Body of pancreas (tissue), 4 donors: ENCODE measurements at regions not wholly inside any gene's neighbourhood (a gene's known extent, or its start where the extent isn't known, plus 50 kb on each side); places are given as distances from the start of the nearest gene placed in this dataset.
A peak's percentile ranks its signal among the peaks of the same experiment; 100 is the strongest.

ENCODE experiments used
- ATAC-seq: fragments of 150-250 bp; one replicate; pipeline ENCODE4 v1.9.1; 2016
- DNase-seq, 4 donors: peaks; one replicate each; pipeline ENCODE4 v3.0.0-alpha.2; 2019
- H3K27ac ChIP-seq, 4 donors: fragments of 200-600 bp; sonication (generic); 1 replicate in 3 of 4; 2 replicates in 1 of 4; pipeline versions ENCODE4 v1.5.1 to v1.6.1; 2016 to 2019; ENCODE audit warnings: mild to moderate bottlenecking in 1 of 4, mixed read lengths in 1 of 4, moderate library complexity in 1 of 4
- H3K27me3 ChIP-seq, 2 donors: fragments of 200-600 bp; sonication (generic); one replicate each; pipeline ENCODE4 v1.6.0; 2016; ENCODE audit warnings: mild to moderate bottlenecking in 1 of 2
- H3K36me3 ChIP-seq, 2 donors: fragments of 200-600 bp; sonication (generic); replicated peaks in 1 of 2; 2 replicates each; pipeline ENCODE4 v1.5.1; 2016; ENCODE audit warnings: low read depth in 2 of 2; ENCODE audit not compliant: insufficient read depth in 1 of 2
- H3K4me1 ChIP-seq: fragments of 200-600 bp; sonication (generic); one replicate; pipeline ENCODE4 v1.6.0; 2016
- H3K4me3 ChIP-seq, 2 donors: fragments of 200-600 bp; sonication (generic); 1 replicate in 1 of 2; 2 replicates in 1 of 2; pipeline ENCODE4 v1.5.1; 2016 to 2019
- H3K9me3 ChIP-seq, 3 donors: fragments of 200-600 bp; sonication (generic); 1 replicate in 2 of 3; 2 replicates in 1 of 3; pipeline ENCODE4 v1.5.1; 2016
- POLR2A ChIP-seq, 3 donors: fragments of 450-650 bp; IDR thresholded peaks; one replicate each; pipeline ENCODE4 v1.6.1; 2016; ENCODE audit warnings: antibody characterized with exemption in 3 of 3, mild to moderate bottlenecking in 2 of 3
- WGBS, 2 donors: methylation state at CpG; one replicate each; pipeline ENCODE4 v1.1.5; 2017; 5-methylcytosine and 5-hydroxymethylcytosine counted together
- intact Hi-C: fragments of 100-400 bp; cut with DNase I; formaldehyde crosslinking; loops from one replicate; pipeline ENCODE4 v1.15.1; 2023
- TF ChIP-seq, protein P1 (sequence below), 7 experiments: fragments of 450-650 bp in 4 of 7; fragments of 200-600 bp in 3 of 7; sonication (generic) in 3 of 7; IDR thresholded peaks; one replicate each; pipeline ENCODE4 v1.5.1; 2016 to 2019; ENCODE audit warnings: antibody characterized with exemption in 7 of 7

DNA sequence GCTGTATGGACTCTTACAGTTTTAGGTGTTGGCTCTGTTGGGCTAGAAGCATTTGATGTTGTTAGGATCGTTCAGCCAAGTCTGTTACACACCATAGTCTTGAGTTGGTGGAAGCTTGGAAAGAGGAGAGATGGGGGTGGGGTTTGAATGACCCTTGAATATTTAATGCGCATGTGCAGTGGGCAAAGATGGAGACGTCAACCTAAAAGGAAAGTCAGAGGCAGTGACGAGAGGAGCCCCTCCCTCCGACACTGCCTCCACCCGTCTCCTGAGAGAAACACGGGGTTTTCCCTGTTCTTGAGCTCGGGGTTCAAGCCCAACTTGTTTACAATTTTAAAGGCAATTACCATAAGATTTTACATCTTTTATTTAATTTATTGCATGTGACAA lies 311.4 kb downstream of the SHQ1 start:
- intact Hi-C loops = no loop called here
- no peak for TF ChIP-seq POLR2A (IDR thresholded peaks at IDR 0.05)
- TF ChIP-seq, protein P1, sequence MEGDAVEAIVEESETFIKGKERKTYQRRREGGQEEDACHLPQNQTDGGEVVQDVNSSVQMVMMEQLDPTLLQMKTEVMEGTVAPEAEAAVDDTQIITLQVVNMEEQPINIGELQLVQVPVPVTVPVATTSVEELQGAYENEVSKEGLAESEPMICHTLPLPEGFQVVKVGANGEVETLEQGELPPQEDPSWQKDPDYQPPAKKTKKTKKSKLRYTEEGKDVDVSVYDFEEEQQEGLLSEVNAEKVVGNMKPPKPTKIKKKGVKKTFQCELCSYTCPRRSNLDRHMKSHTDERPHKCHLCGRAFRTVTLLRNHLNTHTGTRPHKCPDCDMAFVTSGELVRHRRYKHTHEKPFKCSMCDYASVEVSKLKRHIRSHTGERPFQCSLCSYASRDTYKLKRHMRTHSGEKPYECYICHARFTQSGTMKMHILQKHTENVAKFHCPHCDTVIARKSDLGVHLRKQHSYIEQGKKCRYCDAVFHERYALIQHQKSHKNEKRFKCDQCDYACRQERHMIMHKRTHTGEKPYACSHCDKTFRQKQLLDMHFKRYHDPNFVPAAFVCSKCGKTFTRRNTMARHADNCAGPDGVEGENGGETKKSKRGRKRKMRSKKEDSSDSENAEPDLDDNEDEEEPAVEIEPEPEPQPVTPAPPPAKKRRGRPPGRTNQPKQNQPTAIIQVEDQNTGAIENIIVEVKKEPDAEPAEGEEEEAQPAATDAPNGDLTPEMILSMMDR (IDR thresholded peaks at IDR 0.05) = no peak
- DNase-seq (no peak), ATAC-seq (no peak)
- 81 to 87% methylated on average over 8 of the region's 8 CpGs for WGBS, 2 donors
- Histone ChIP-seq H3K4me3 (no peak overlapping the region), H3K36me3 (no peaks in the 10 kb centered on the region), H3K9me3 (no peaks in the 10 kb centered on the region), H3K4me1 (no peaks in the 10 kb centered on the region), H3K27ac (no peak overlapping the region), H3K27me3 (no peaks in the 10 kb centered on the region)

DNA sequence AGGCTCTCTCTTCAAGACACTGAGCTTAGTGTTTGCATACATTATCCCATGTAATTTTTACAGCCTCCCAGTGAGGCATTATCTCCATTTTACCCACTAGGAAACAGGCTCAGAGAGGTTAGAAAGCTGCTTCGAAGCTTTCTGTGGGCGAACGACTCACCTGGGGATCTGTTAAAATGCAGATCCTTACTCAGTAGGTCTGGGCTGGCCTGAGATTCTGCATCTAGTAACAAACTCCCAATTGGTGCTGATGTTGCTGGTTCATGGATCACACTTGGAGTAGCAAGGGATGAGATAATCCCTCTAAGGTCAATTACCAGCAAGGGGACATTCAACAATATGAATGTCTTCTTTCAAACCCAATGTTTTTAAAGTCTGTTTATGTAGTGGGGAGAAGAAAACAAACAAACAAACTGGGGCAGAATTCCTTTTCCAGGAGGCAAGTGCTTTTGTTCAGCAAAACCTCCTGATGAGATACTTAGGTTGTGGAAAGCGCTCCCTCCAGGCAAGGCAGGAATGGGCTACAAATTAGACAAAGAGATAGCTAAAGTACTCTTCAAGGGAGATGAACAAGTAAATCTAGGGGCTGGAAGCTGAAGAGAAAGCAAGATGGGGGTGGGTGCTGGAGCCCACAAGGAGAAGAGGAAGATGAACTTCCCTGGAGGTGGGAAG lies 311.9 kb downstream of the SHQ1 start:
- Histone ChIP-seq H3K36me3 (no peaks in the 10 kb centered on the region), H3K4me3 (no peak overlapping the region), H3K27me3 (no peaks in the 10 kb centered on the region), H3K9me3 (no peaks in the 10 kb centered on the region), H3K4me1 (no peaks in the 10 kb centered on the region), H3K27ac (no peak overlapping the region)
- WGBS, 2 donors = 88 to 95% methylated on average over 4 of the region's 4 CpGs
- TF ChIP-seq, protein P1 (IDR thresholded peaks at IDR 0.05) = no peak
- no peak for TF ChIP-seq POLR2A (IDR thresholded peaks at IDR 0.05)
- DNase-seq (no peak), ATAC-seq (no peak)
- intact Hi-C loops = no loop called here

DNA sequence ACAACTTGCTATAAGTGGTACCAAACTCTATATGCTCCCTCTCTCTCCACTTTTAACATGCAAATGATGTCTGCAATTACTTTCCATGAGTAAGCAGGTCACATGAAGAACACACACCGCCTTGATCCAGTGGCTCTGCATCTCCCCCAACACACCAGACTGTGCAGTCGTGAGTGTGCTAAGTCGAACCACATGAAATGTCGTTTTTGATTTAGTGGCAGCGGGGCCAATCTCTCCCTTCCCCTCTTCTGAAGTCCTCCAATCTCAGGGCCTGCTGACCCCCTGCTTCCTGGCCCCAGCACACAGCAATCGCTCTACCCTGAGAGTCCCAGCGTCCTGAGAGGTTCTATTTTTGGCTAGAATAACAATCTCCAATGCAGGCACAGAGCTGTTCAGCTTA lies 312.5 kb downstream of the SHQ1 start:
- ATAC-seq = no peak
- no peak for DNase-seq
- no peaks in the 10 kb centered on the region for H3K9me3 ChIP-seq
- TF ChIP-seq, protein P1 (IDR thresholded peaks at IDR 0.05) = no peak
- no peak for TF ChIP-seq POLR2A (IDR thresholded peaks at IDR 0.05)
- WGBS, 2 donors = 62 to 71% methylated on average over 7 of the region's 7 CpGs
- intact Hi-C loops = no loop called here
- no peak overlapping the region for H3K4me3 ChIP-seq
- no peaks in the 10 kb centered on the region for H3K27me3 ChIP-seq
- no peaks in the 10 kb centered on the region for H3K36me3 ChIP-seq
- no peaks in the 10 kb centered on the region for H3K4me1 ChIP-seq
- H3K27ac ChIP-seq = no peak overlapping the region

DNA sequence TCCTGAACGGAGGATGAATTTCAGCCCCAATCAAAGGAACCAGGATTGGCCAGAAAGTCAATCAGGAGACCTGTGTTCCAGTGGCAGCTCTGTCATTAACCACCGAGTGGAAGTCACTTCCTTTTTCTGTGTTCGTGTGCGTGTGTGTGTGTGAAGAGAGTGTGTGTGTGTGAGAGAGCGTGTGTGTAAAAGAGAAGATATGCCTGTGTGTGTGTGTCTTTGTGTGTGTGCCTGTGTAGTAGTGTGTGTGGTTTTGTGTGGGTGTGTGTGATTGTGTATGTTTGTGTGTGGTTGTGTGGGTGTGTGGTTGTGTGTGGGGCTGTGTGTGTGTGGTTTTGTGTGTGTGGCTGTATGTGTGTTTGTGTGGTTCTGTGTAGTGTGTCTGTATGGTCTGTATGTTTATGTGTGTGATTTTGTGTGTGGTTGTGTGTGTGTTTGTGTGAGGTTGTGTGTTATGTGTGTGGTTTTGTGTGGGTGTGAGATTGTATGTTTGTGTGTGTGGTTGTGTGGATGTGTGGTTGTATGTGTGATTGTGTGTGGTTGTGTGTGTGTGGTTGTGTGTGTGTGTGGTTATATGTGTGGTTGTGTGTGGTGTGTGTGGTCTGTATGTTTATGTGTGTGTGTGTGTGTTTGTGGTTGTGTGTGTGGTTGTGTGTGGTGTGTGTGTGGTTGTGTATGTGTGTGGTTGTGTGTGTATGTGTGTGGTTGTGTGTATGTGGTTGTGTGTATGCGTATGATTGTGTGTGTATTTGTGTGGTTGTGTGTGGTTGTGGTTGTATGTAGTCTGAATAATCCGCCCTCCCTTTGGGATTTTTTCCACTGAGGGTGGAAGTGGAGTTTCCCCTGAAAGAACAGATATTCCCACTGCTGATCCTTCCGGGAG lies 314.4 kb downstream of the SHQ1 start:
- Histone ChIP-seq H3K27me3 (no peaks in the 10 kb centered on the region), H3K4me1 (no peaks in the 10 kb centered on the region), H3K4me3 (no peak overlapping the region), H3K27ac (no peak overlapping the region), H3K9me3 (no peaks in the 10 kb centered on the region), H3K36me3 (no peaks in the 10 kb centered on the region)
- intact Hi-C loops = no loop called here
- TF ChIP-seq POLR2A (IDR thresholded peaks at IDR 0.05) = no peak
- ATAC-seq (no peak), DNase-seq (peak in 1 of 4 donors; percentile 35)
- 71 to 88% methylated on average over 8 of the region's 8 CpGs for WGBS, 2 donors

DNA sequence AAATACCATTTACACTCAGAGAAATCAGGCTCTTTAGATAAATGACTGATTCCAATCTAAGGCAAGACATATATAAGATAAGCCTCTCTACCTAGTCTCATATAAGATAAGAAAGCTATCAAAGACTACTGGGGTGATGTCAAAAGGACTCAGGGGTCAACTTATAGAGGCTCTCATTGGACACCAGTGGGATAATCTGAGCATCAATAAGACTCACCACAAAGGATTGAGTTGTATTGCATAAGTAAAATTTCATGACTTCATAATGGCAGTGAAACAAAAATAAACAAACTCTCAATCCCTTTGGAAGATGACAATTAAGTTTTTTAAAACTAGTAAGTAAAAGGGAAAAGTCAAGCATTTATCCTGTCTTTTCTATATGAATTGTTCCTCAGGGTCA lies 317.8 kb downstream of the SHQ1 start:
- H3K4me1 ChIP-seq = no peaks in the 10 kb centered on the region
- TF ChIP-seq, protein P1 (IDR thresholded peaks at IDR 0.05) = no peak
- TF ChIP-seq POLR2A (IDR thresholded peaks at IDR 0.05) = no peak
- intact Hi-C loops = no loop called here
- no peaks in the 10 kb centered on the region for H3K27me3 ChIP-seq
- no peak overlapping the region for H3K4me3 ChIP-seq
- DNase-seq (no peak), ATAC-seq (no peak)
- H3K27ac ChIP-seq = no peak overlapping the region
- no peaks in the 10 kb centered on the region for H3K9me3 ChIP-seq
- no peaks in the 10 kb centered on the region for H3K36me3 ChIP-seq
